ENCODE measurements at regions not wholly inside any gene's neighbourhood (a gene's known extent, or its start where the extent isn't known, plus 50 kb on each side); places are given as distances from the start of the nearest gene placed in this dataset.

GRCh38 chr5:121737120-121737519, 114.6 kb upstream of the FTMT start (continued):
- TF ChIP-seq AHDC1 (CRISPR knock-in tag; IDR thresholded peaks at IDR 0.05; ENCODE audit: borderline replicate concordance) = no peak
- TF ChIP-seq REL (CRISPR knock-in tag; conservative IDR thresholded peaks at IDR 0.05) = no peak
- TF ChIP-seq CAMTA2 (CRISPR knock-in tag; IDR thresholded peaks at IDR 0.05; ENCODE audit: borderline replicate concordance) = no peak
- TF ChIP-seq PRDM15 (CRISPR knock-in tag; IDR thresholded peaks at IDR 0.05) = no peak
